SK-N-SH treated with all-trans-retinoic acid at 6 μM for 48 hours (cell line): ENCODE measurements at regions not wholly inside any gene's neighbourhood (a gene's known extent, or its start where the extent isn't known, plus 50 kb on each side); places are given as distances from the start of the nearest gene placed in this dataset.
A peak's percentile ranks its signal among the peaks of the same experiment; 100 is the strongest.

Experiments used
- ATAC-seq: fragments of 200-7000 bp; cut with Tn5 transposase; 3 replicates; pipeline ENCODE4 v1.9.1; 2020; ENCODE audit warnings: mild to moderate bottlenecking, moderate library complexity
- BACH2 ChIP-seq: fragments of 250-450 bp; sonication (Bioruptor Pico); IDR thresholded peaks from 2 replicates; pipeline ENCODE4 v1.9.0; 2021; ENCODE audit warnings: mild to moderate bottlenecking, borderline replicate concordance
- CSDC2 ChIP-seq: fragments of 250-450 bp; sonication (Bioruptor Pico); IDR thresholded peaks from 2 replicates; pipeline ENCODE4 v1.5.0; 2020; ENCODE audit warnings: mild to moderate bottlenecking, moderate library complexity
- ESRRG ChIP-seq: fragments of 250-450 bp; sonication (Bioruptor Pico); IDR thresholded peaks from 2 replicates; pipeline ENCODE4 v1.6.1; 2021; ENCODE audit warnings: mild to moderate bottlenecking
- GLIS3 ChIP-seq: fragments of 250-450 bp; sonication (Bioruptor Pico); IDR thresholded peaks from 2 replicates; pipeline ENCODE4 v1.5.0; 2020; ENCODE audit warnings: mild to moderate bottlenecking, moderate library complexity
- ISL1 ChIP-seq: fragments of 250-450 bp; sonication (Bioruptor Pico); IDR thresholded peaks from 2 replicates; pipeline ENCODE4 v2.1.2; 2022; ENCODE audit warnings: mild to moderate bottlenecking, moderate library complexity
- OSR1 ChIP-seq: fragments of 250-450 bp; sonication (Bioruptor Pico); IDR thresholded peaks from 2 replicates; pipeline ENCODE4 v1.8.0; 2022; ENCODE audit warnings: moderate library complexity, mild to moderate bottlenecking, inconsistent platforms
- PPARA ChIP-seq: fragments of 250-450 bp; sonication (Bioruptor Pico); IDR thresholded peaks from 2 replicates; pipeline ENCODE4 v1.5.0; 2020; ENCODE audit warnings: mild to moderate bottlenecking, borderline replicate concordance
- SNAI2 ChIP-seq: fragments of 250-450 bp; sonication (Bioruptor Pico); IDR thresholded peaks from 2 replicates; pipeline ENCODE4 v1.5.0; 2020; ENCODE audit warnings: mild to moderate bottlenecking, moderate library complexity
- TCF4 ChIP-seq: fragments of 250-450 bp; sonication (Bioruptor Pico); IDR thresholded peaks from 2 replicates; pipeline ENCODE4 v1.8.0; 2021; ENCODE audit warnings: mild to moderate bottlenecking, moderate library complexity, borderline replicate concordance
- TOX ChIP-seq: fragments of 250-450 bp; sonication (Bioruptor Pico); IDR thresholded peaks from 2 replicates; pipeline ENCODE4 v1.8.0; 2021; ENCODE audit warnings: mild to moderate bottlenecking, moderate library complexity, borderline replicate concordance
- ZC3H10 ChIP-seq: fragments of 250-450 bp; sonication (Bioruptor Pico); IDR thresholded peaks from 2 replicates; pipeline ENCODE4 v1.5.1; 2021; ENCODE audit warnings: mild to moderate bottlenecking, moderate library complexity
- ZFP3 ChIP-seq: fragments of 250-450 bp; sonication (Bioruptor Pico); IDR thresholded peaks from 2 replicates; pipeline ENCODE4 v1.5.0; 2020; ENCODE audit warnings: mild to moderate bottlenecking, moderate library complexity
- ZFP30 ChIP-seq: fragments of 450-650 bp; formaldehyde crosslinking; IDR thresholded peaks from 2 replicates; pipeline ENCODE4 v1.5.0; 2022; ENCODE audit warnings: mild to moderate bottlenecking, moderate library complexity
- ZNF565 ChIP-seq: fragments of 450-650 bp; formaldehyde crosslinking; conservative IDR thresholded peaks from 2 replicates; pipeline ENCODE4 v1.5.0; 2020; ENCODE audit warnings: low read depth, mild to moderate bottlenecking, moderate library complexity
- ZNF70 ChIP-seq: fragments of 450-650 bp; formaldehyde crosslinking; IDR thresholded peaks from 2 replicates; pipeline ENCODE4 v1.5.0; 2020; ENCODE audit warnings: mild to moderate bottlenecking, moderate library complexity
- ZNF8 ChIP-seq: fragments of 450-650 bp; formaldehyde crosslinking; IDR thresholded peaks from 2 replicates; pipeline ENCODE4 v1.5.0; 2020; ENCODE audit warnings: mild to moderate bottlenecking, moderate library complexity
- TF ChIP-seq, protein P1 (sequence below): fragments of 250-450 bp; sonication (Bioruptor Pico); IDR thresholded peaks from 2 replicates; pipeline ENCODE4 v1.5.1; 2020; ENCODE audit warnings: low read depth, mild to moderate bottlenecking, moderate library complexity
- TF ChIP-seq, protein P2 (sequence below): fragments of 250-450 bp; sonication (Bioruptor Pico); IDR thresholded peaks from 2 replicates; pipeline ENCODE4 v1.8.0; 2021; ENCODE audit warnings: low read depth, mild to moderate bottlenecking, moderate library complexity, borderline replicate concordance
- TF ChIP-seq, protein P3 (sequence below): fragments of 250-450 bp; sonication (Bioruptor Pico); IDR thresholded peaks from 2 replicates; pipeline ENCODE4 v1.5.0; 2020; ENCODE audit warnings: mild to moderate bottlenecking, moderate library complexity
- TF ChIP-seq, protein P4 (sequence below): fragments of 250-450 bp; sonication (Bioruptor Pico); IDR thresholded peaks from 2 replicates; pipeline ENCODE4 v1.5.1; 2021; ENCODE audit warnings: mild to moderate bottlenecking, moderate library complexity

- TF ChIP-seq ZFP30 (CRISPR knock-in tag) (no peak), ZNF70 (CRISPR knock-in tag) (no peak), GLIS3 (CRISPR knock-in tag) (no peak), PPARA (no peak), ESRRG (CRISPR knock-in tag) (no peak)
- ATAC-seq: no peak
Observed at GRCh38 chr13:111050539-111050879, 64.6 kb upstream of the ARHGEF7 start.

DNA sequence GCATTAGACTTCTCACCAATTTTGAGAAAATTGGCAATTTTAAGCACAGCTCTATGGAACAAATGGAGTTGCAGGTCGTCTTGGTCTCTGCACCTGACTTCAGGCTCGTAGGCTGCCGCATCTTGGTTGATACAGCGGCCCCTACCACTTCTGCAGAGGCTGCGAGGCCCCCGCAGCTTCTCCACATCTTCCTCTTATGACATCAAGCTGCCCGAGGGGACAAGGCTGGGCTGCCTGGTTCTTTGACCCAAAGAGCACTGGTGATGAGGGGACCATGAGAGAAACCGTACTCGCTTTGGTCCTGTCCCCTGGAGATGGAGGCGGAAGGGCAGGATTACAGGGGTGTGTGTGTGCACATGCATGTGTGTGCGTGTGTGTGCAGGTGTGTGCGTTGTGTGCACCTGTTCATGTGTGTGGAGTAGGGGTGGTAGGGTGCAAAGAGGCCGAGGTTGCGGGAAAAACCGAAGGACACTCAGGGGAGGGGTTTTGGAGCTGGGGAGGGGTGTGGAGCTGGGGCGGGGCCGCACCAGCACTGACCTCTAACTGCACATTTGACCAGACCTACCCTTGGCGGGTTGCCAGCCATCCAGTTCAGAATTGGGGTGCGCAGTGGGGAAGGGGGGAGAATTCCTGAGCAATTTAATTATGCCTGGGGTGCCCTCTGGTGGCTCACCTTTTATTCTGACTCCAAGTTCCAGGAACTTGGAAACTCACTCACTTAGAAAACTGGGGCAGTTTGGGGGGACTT, 65.1 kb upstream of the ARHGEF7 start:
- TF ChIP-seq, protein P1, sequence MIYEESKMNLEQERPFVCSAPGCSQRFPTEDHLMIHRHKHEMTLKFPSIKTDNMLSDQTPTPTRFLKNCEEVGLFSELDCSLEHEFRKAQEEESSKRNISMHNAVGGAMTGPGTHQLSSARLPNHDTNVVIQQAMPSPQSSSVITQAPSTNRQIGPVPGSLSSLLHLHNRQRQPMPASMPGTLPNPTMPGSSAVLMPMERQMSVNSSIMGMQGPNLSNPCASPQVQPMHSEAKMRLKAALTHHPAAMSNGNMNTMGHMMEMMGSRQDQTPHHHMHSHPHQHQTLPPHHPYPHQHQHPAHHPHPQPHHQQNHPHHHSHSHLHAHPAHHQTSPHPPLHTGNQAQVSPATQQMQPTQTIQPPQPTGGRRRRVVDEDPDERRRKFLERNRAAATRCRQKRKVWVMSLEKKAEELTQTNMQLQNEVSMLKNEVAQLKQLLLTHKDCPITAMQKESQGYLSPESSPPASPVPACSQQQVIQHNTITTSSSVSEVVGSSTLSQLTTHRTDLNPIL: no peak
- TF ChIP-seq ZNF70 (CRISPR knock-in tag) (no peak), OSR1 (CRISPR knock-in tag) (no peak), SNAI2 (CRISPR knock-in tag) (no peak), ZNF8 (CRISPR knock-in tag) (no peak), BACH2 (CRISPR knock-in tag) (no peak), TCF4 (CRISPR knock-in tag) (no peak), ISL1 (CRISPR knock-in tag) (no peak), ZFP30 (CRISPR knock-in tag) (no peak), TOX (CRISPR knock-in tag) (no peak)
- TF ChIP-seq, protein P2, sequence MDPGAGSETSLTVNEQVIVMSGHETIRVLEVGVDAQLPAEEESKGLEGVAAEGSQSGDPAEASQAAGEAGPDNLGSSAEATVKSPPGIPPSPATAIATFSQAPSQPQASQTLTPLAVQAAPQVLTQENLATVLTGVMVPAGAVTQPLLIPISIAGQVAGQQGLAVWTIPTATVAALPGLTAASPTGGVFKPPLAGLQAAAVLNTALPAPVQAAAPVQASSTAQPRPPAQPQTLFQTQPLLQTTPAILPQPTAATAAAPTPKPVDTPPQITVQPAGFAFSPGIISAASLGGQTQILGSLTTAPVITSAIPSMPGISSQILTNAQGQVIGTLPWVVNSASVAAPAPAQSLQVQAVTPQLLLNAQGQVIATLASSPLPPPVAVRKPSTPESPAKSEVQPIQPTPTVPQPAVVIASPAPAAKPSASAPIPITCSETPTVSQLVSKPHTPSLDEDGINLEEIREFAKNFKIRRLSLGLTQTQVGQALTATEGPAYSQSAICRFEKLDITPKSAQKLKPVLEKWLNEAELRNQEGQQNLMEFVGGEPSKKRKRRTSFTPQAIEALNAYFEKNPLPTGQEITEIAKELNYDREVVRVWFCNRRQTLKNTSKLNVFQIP (CRISPR knock-in tag): no peak
- ATAC-seq: peak; percentile 54; the same call in 2 of the 3 replicates

DNA sequence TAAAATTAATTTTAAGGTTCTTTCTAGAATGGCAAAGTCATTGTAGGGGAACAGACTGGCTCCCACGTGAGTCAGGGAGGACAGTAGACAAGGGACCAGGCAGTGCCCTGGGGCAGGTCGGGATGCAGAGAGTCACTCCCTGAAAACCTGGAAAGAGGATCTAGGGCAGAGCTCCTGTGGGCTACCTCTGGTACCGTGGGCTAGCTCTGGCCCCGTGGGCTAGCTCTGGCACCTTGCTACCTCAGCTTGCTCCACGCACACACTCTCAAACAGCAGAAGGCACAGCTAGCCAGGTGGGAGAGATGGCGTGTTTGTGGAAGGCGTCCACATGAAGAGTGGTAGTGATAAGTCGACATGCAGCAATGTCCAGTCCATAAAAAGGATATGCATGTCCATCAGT, 66.7 kb upstream of the ARHGEF7 start:
- ATAC-seq: no peak
- no peak for TF ChIP-seq ZNF8 (CRISPR knock-in tag)
- no peak for TF ChIP-seq CSDC2 (CRISPR knock-in tag)
- no peak for TF ChIP-seq ZFP30 (CRISPR knock-in tag)

- TF ChIP-seq PPARA (no peak), OSR1 (CRISPR knock-in tag) (no peak)
- ATAC-seq: no peak
Observed at GRCh38 chr13:111047326-111047725, 67.8 kb upstream of the ARHGEF7 start.

- ATAC-seq: no peak
- TF ChIP-seq OSR1 (CRISPR knock-in tag) (no peak), BACH2 (CRISPR knock-in tag) (no peak), ZC3H10 (no peak), TOX (CRISPR knock-in tag) (no peak), ZNF565 (no peak)
- TF ChIP-seq, protein P2 (CRISPR knock-in tag): no peak
Observed at GRCh38 chr13:111046590-111047141, 68.4 kb upstream of the ARHGEF7 start.

DNA sequence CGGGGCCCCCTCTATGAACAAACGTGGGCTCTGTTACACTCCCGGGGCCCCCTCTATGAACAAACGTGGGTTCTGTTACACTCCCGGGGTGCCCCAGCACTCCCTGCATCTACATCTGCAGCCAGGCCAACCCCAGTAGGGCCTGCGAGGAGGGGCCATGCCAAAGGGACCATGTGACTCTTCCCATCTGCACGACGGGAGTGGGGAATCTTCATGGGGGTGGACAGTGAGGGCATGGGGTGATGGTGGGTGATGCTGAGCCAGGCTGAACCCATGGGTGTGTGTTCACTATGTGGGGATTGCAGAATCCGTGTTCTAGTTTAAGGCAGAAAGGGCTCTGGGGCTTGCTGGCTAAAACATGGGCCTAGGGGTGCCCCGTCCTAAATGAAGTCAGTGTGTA, 69.9 kb upstream of the ARHGEF7 start:
- ATAC-seq: no peak
- TF ChIP-seq, protein P3, sequence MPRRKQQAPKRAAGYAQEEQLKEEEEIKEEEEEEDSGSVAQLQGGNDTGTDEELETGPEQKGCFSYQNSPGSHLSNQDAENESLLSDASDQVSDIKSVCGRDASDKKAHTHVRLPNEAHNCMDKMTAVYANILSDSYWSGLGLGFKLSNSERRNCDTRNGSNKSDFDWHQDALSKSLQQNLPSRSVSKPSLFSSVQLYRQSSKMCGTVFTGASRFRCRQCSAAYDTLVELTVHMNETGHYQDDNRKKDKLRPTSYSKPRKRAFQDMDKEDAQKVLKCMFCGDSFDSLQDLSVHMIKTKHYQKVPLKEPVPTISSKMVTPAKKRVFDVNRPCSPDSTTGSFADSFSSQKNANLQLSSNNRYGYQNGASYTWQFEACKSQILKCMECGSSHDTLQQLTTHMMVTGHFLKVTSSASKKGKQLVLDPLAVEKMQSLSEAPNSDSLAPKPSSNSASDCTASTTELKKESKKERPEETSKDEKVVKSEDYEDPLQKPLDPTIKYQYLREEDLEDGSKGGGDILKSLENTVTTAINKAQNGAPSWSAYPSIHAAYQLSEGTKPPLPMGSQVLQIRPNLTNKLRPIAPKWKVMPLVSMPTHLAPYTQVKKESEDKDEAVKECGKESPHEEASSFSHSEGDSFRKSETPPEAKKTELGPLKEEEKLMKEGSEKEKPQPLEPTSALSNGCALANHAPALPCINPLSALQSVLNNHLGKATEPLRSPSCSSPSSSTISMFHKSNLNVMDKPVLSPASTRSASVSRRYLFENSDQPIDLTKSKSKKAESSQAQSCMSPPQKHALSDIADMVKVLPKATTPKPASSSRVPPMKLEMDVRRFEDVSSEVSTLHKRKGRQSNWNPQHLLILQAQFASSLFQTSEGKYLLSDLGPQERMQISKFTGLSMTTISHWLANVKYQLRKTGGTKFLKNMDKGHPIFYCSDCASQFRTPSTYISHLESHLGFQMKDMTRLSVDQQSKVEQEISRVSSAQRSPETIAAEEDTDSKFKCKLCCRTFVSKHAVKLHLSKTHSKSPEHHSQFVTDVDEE: no peak
- TF ChIP-seq ZC3H10 (no peak), ESRRG (CRISPR knock-in tag) (no peak), ZNF8 (CRISPR knock-in tag) (no peak), CSDC2 (CRISPR knock-in tag) (no peak), ZFP3 (CRISPR knock-in tag) (no peak)
- TF ChIP-seq, protein P1: no peak
- TF ChIP-seq, protein P4, sequence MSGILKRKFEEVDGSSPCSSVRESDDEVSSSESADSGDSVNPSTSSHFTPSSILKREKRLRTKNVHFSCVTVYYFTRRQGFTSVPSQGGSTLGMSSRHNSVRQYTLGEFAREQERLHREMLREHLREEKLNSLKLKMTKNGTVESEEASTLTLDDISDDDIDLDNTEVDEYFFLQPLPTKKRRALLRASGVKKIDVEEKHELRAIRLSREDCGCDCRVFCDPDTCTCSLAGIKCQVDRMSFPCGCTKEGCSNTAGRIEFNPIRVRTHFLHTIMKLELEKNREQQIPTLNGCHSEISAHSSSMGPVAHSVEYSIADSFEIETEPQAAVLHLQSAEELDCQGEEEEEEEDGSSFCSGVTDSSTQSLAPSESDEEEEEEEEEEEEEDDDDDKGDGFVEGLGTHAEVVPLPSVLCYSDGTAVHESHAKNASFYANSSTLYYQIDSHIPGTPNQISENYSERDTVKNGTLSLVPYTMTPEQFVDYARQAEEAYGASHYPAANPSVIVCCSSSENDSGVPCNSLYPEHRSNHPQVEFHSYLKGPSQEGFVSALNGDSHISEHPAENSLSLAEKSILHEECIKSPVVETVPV (CRISPR knock-in tag): no peak
